HG02623 (cell line): ENCODE measurements at regions not wholly inside any gene's neighbourhood (a gene's known extent, or its start where the extent isn't known, plus 50 kb on each side); places are given as distances from the start of the nearest gene placed in this dataset.
"Not testable (repeated sequence)": the region's sequence is repeated elsewhere in the genome, so short reads cannot be mapped to it uniquely, and the experiment has no call there.

ENCODE experiments used
- ATAC-seq: cut with Tn5 transposase; IDR thresholded peaks from one replicate; pipeline ENCODE4 v1.9.1; 2021; ENCODE audit warnings: moderate library complexity; ENCODE audit not compliant: unreplicated experiment

GRCh38 chr5:133857595-133858313, 110.7 kb downstream of the C5orf15 start:
- not testable (repeated sequence) for ATAC-seq

GRCh38 chr5:133854554-133854953, 113.9 kb downstream of the C5orf15 start:
- no peak for ATAC-seq

GRCh38 chr5:133853646-133854365, 114.6 kb downstream of the C5orf15 start:
- ATAC-seq, result no peak

- ATAC-seq, result no peak
These were observed 116.9 kb downstream of the C5orf15 start for GRCh38 chr5:133851521-133851920.

GRCh38 chr5:133850811-133851210, 117.6 kb downstream of the C5orf15 start:
- no peak for ATAC-seq

- ATAC-seq, result no peak
These were observed 119.3 kb downstream of the C5orf15 start for GRCh38 chr5:133849116-133849515.

GRCh38 chr5:133848341-133848811, 120.0 kb downstream of the C5orf15 start:
- no peak for ATAC-seq

- ATAC-seq, result no peak
These were observed 120.5 kb downstream of the C5orf15 start for GRCh38 chr5:133847886-133848285.

GRCh38 chr5:133847301-133847700, 121.1 kb downstream of the C5orf15 start:
- no peak for ATAC-seq

- ATAC-seq, result no peak
These were observed 121.8 kb downstream of the C5orf15 start for GRCh38 chr5:133846478-133847226.

GRCh38 chr5:133845271-133845670, 123.2 kb downstream of the C5orf15 start:
- no peak for ATAC-seq

GRCh38 chr5:133844836-133845235, 123.6 kb downstream of the C5orf15 start:
- ATAC-seq, result no peak

- ATAC-seq, result no peak
These were observed 124.5 kb downstream of the C5orf15 start for GRCh38 chr5:133843911-133844310.

- ATAC-seq, result no peak
These were observed 125.4 kb downstream of the C5orf15 start for GRCh38 chr5:133842846-133843611.

- no peak for ATAC-seq
These were observed 126.3 kb downstream of the C5orf15 start for GRCh38 chr5:133841831-133842750.

- ATAC-seq, result no peak
These were observed 128.3 kb downstream of the C5orf15 start for GRCh38 chr5:133840168-133840567.

- no peak for ATAC-seq
These were observed 128.7 kb downstream of the C5orf15 start for GRCh38 chr5:133839721-133840120.

- no peak for ATAC-seq
These were observed 129.3 kb downstream of the C5orf15 start for GRCh38 chr5:133839090-133839489.

- no peak for ATAC-seq
These were observed 130.1 kb downstream of the C5orf15 start for GRCh38 chr5:133838286-133838685.
